B cell (primary cell): ENCODE measurements at regions not wholly inside any gene's neighbourhood (a gene's known extent, or its start where the extent isn't known, plus 50 kb on each side); places are given as distances from the start of the nearest gene placed in this dataset.

ENCODE experiments used
- ATAC-seq: fragments of 200-7000 bp; cut with Tn5 transposase; one replicate; pipeline ENCODE4 v1.10.0; 2021; ENCODE audit warnings: low read depth, mild to moderate bottlenecking, moderate number of reproducible peaks, moderate library complexity
- CTCF ChIA-PET: fragments of 350-600 bp; sonication (Branson Sonifier 250); formaldehyde crosslinking; loops from one replicate; lab custom pipeline; 2021; ENCODE audit warnings: antibody characterized with exemption, inconsistent platforms; lab: Charles Lee
- POLR2A ChIA-PET: fragments of 350-600 bp; sonication (Branson Sonifier 250); formaldehyde crosslinking; loops from one replicate; lab custom pipeline; 2021; ENCODE audit warnings: antibody characterized with exemption; lab: Charles Lee
- DNase-seq: peaks from one replicate; pipeline ENCODE4 v3.0.0; 2013
- H2AFZ ChIP-seq: 2 replicates; pipeline ENCODE4 v1.6.1; 2012; ENCODE audit warnings: mild to moderate bottlenecking, low read depth, low read length; ENCODE audit not compliant: insufficient read depth, poor library complexity, severe bottlenecking
- H3K27ac ChIP-seq, 2 donors: 1 replicate in 1 of 2; 2 replicates in 1 of 2; pipeline ENCODE4 v1.5.1; 2012 to 2013; ENCODE audit warnings: low read length in 2 of 2, mild to moderate bottlenecking in 2 of 2, moderate library complexity in 1 of 2
- H3K27me3 ChIP-seq, 4 experiments: fragments of 200-600 bp in 1 of 4; sonication (generic) in 1 of 4; replicated peaks in 1 of 4; 1 replicate in 2 of 4; 2 replicates in 2 of 4; pipeline versions ENCODE4 v1.6.1 to v1.7.0; 2013 to 2016; ENCODE audit warnings: low read length in 3 of 4, mild to moderate bottlenecking in 2 of 4, mixed read lengths in 1 of 4, moderate library complexity in 1 of 4; ENCODE audit not compliant: insufficient read depth in 4 of 4, control insufficient read depth in 3 of 4; ENCODE audit errors: control extremely low read depth in 1 of 4
- H3K36me3 ChIP-seq, 2 experiments: replicated peaks in 1 of 2; 1 replicate in 1 of 2; 2 replicates in 1 of 2; pipeline versions ENCODE4 v1.6.1 to v1.7.1; 2013; ENCODE audit warnings: low read length in 1 of 2; ENCODE audit not compliant: insufficient read depth in 2 of 2, control insufficient read depth in 1 of 2; ENCODE audit errors: control extremely low read depth in 1 of 2, extremely low read depth in 1 of 2
- H3K4me1 ChIP-seq, 2 donors: fragments of 200-600 bp in 1 of 2; sonication (generic) in 1 of 2; 1 replicate in 1 of 2; 2 replicates in 1 of 2; pipeline versions ENCODE4 v1.5.1 to v1.6.1; 2013 to 2017; ENCODE audit warnings: low read length in 2 of 2; ENCODE audit not compliant: control insufficient read depth in 2 of 2, insufficient read depth in 2 of 2
- H3K4me2 ChIP-seq: replicated peaks from 2 replicates; pipeline ENCODE3; 2012; ENCODE audit warnings: mild to moderate bottlenecking, low read depth, low read length; ENCODE audit not compliant: poor library complexity, severe bottlenecking
- H3K4me3 ChIP-seq, 5 experiments: fragments of 200-600 bp in 1 of 5; sonication (generic) in 1 of 5; 1 replicate in 3 of 5; 2 replicates in 2 of 5; pipeline versions ENCODE4 v1.5.1 to v1.7.0; 2011 to 2016; ENCODE audit warnings: low read length in 4 of 5, mild to moderate bottlenecking in 4 of 5, low read depth in 2 of 5, control low read depth in 1 of 5, moderate library complexity in 1 of 5; ENCODE audit not compliant: insufficient read depth in 1 of 5; ENCODE audit errors: control extremely low read depth in 1 of 5, extremely low read depth in 1 of 5
- H3K79me2 ChIP-seq: fragments of 200-600 bp; sonication (generic); one replicate; pipeline ENCODE4 v1.6.0; 2016; ENCODE audit warnings: low read length; ENCODE audit not compliant: control insufficient read depth, insufficient read depth
- H3K9ac ChIP-seq: fragments of 200-600 bp; sonication (generic); 2 replicates; pipeline ENCODE4 v1.6.1; 2017; ENCODE audit warnings: mild to moderate bottlenecking, low read length, moderate library complexity
- H3K9me3 ChIP-seq, 3 donors: one replicate each; pipeline versions ENCODE4 v1.6.1 to v1.7.1; 2013; ENCODE audit warnings: low read length in 2 of 3; ENCODE audit not compliant: control insufficient read depth in 2 of 3, insufficient read depth in 1 of 3; ENCODE audit errors: control extremely low read depth in 1 of 3
- H4K20me1 ChIP-seq: 2 replicates; pipeline ENCODE4 v1.6.0; 2012; ENCODE audit warnings: mild to moderate bottlenecking, low read length; ENCODE audit not compliant: insufficient read depth, control insufficient read depth, poor library complexity, severe bottlenecking
- H3K27ac Mint-ChIP-seq: one replicate; pipeline ENCODE4 v1.8.0; 2021; ENCODE audit warnings: mixed read lengths
- H3K27me3 Mint-ChIP-seq: one replicate; pipeline ENCODE4 v1.8.0; 2021; ENCODE audit warnings: mixed read lengths
- H3K4me1 Mint-ChIP-seq: one replicate; pipeline ENCODE4 v1.8.0; 2021; ENCODE audit warnings: mixed read lengths
- H3K4me3 Mint-ChIP-seq: one replicate; pipeline ENCODE4 v1.8.0; 2021; ENCODE audit warnings: mixed read lengths
- H3K9me3 Mint-ChIP-seq: one replicate; pipeline ENCODE4 v1.8.0; 2022; ENCODE audit warnings: mixed read lengths; ENCODE audit not compliant: insufficient read depth
- CTCF ChIP-seq: fragments of 200-600 bp; IDR thresholded peaks from one replicate; pipeline ENCODE4 v1.8.0; 2022; ENCODE audit warnings: antibody characterized with exemption, mild to moderate bottlenecking
- EZH2 ChIP-seq: IDR thresholded peaks from 2 replicates; pipeline ENCODE4 v1.6.1; 2012; ENCODE audit warnings: borderline replicate concordance, low read depth, mild to moderate bottlenecking, moderate library complexity, low read length; ENCODE audit not compliant: insufficient read depth, poor library complexity, severe bottlenecking
- WGBS: methylation state at CpG from one replicate; pipeline ENCODE4 v1.1.5; 2013; ENCODE audit warnings: missing lambda C conversion rate; ENCODE audit not compliant: insufficient coverage; 5-methylcytosine and 5-hydroxymethylcytosine counted together
- intact Hi-C: fragments of 100-400 bp; cut with micrococcal nuclease; formaldehyde crosslinking; loops from one replicate; pipeline ENCODE4 v1.10.0; 2022

- Histone ChIP-seq H3K79me2 (no peaks in the 10 kb centered on the region), H3K9ac (no peak overlapping the region), H2AFZ (no peak overlapping the region), H3K27ac (no peak overlapping the region), H3K4me2 (no peak overlapping the region), H3K27me3 (no peaks in the 10 kb centered on the region), H3K4me1 (no peaks in the 10 kb centered on the region), H3K9me3 (peaks cover 0 to 3% (median 0%) of the 10 kb centered on the region in 3 donors), H3K36me3 (no peaks in the 10 kb centered on the region), H3K4me3 (no peak overlapping the region), H4K20me1 (no peaks in the 10 kb centered on the region)
- POLR2A ChIA-PET, result no interaction called here
- Mint-ChIP-seq H3K9me3 (no peaks in the 10 kb centered on the region), H3K27me3 (no peaks in the 10 kb centered on the region), H3K27ac (no peak overlapping the region), H3K4me3 (no peak overlapping the region), H3K4me1 (no peaks in the 10 kb centered on the region)
- intact Hi-C loops, result no loop called here
- ATAC-seq (no peak), DNase-seq (no peak)
- CTCF ChIA-PET, result no interaction called here
- 100% methylated on average over 2 of the region's 3 CpGs for WGBS
- TF ChIP-seq EZH2 (no peak), CTCF (no peak)
These were observed 1088.6 kb downstream of the TUSC7 start for GRCh38 chr3:117798221-117798620.

- H3K9me3 Mint-ChIP-seq, result no peaks in the 10 kb centered on the region
- CTCF ChIA-PET, result no interaction called here
These were observed 1089.3 kb downstream of the TUSC7 start for GRCh38 chr3:117798687-117799386.

More at GRCh38 chr3:117798687-117799386, 1089.3 kb downstream of the TUSC7 start:
- H4K20me1 ChIP-seq, result no peaks in the 10 kb centered on the region
- H3K27ac ChIP-seq, result no peak overlapping the region
- DNase-seq (no peak), ATAC-seq (no peak)
- Mint-ChIP-seq H3K4me1 (no peaks in the 10 kb centered on the region), H3K4me3 (no peak overlapping the region), H3K27me3 (no peaks in the 10 kb centered on the region), H3K27ac (no peak overlapping the region)
- H2AFZ ChIP-seq, result no peak overlapping the region
- TF ChIP-seq CTCF, result no peak
- TF ChIP-seq EZH2, result no peak
- no peak overlapping the region for H3K4me2 ChIP-seq
- H3K27me3 ChIP-seq, result no peaks in the 10 kb centered on the region
- intact Hi-C loops, result no loop called here
- H3K36me3 ChIP-seq, result no peaks in the 10 kb centered on the region
- no peaks in the 10 kb centered on the region for H3K4me1 ChIP-seq
- peaks cover 0 to 3% (median 0%) of the 10 kb centered on the region in 3 donors for H3K9me3 ChIP-seq
- no CpG with 5 or more reads among the region's 6 CpGs for WGBS
- POLR2A ChIA-PET, result no interaction called here
- no peak overlapping the region for H3K4me3 ChIP-seq
- no peak overlapping the region for H3K9ac ChIP-seq
- H3K79me2 ChIP-seq, result no peaks in the 10 kb centered on the region
